Activated T-cell treated with anti-CD3 and anti-CD28 coated beads for 1 hour (primary cell): ENCODE measurements at regions not wholly inside any gene's neighbourhood (a gene's known extent, or its start where the extent isn't known, plus 50 kb on each side); places are given as distances from the start of the nearest gene placed in this dataset.
"Not testable (repeated sequence)": the region's sequence is repeated elsewhere in the genome, so short reads cannot be mapped to it uniquely, and the experiment has no call there.

Experiments
- DNase-seq: peaks from one replicate; pipeline ENCODE4 v3.0.0-alpha.2; 2020; ENCODE audit warnings: low read depth

GRCh38 chr12:131312793-131313545 lies 359.3 kb downstream of the ADGRD1 start:
- no peak for DNase-seq

DNA sequence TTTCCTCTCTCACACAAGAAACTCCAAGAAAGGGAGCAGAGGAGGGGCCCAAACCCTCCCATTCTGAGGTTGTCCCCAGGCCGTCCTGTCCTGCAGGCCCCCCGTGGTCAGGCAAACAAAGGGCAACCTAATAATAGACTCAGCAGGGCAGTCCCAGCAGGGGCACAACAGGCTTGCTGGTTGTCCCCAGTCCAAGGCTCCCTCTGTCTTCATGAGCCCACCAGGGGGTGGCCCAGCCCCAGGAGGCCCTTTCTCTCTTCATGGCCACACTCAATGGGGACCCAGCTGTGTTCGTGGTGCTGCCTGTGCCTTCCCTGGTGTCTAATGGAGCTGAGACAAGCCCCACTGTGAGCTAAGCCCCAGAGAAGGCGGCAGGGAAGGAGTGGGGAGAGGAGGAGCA lies 359.9 kb downstream of the ADGRD1 start:
- DNase-seq = no peak

DNA sequence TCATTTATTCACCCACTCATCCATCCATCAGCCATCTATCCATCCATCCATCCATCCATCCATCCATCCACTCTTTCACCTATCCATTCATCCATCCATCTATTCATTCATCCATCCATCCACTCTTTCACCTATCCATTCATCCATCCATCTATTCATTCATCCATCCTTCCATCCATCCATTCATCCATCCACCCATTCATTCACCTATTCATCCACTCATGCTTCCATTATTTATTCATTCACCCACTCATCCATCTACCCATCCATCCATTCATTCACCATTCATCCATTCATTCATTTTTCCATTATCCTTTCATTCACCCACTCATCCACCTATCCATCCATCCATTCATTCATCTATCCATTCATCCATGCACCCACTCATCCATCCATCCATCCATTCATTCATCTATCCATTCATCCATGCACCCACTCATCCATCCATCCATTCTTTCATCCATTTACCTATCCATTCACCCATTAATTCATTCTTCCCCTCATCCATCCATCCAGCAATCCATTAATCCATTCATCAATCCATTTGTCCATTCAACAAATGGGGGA lies 360.9 kb downstream of the ADGRD1 start:
- no peak for DNase-seq

- no peak for DNase-seq
These were observed 361.9 kb downstream of the ADGRD1 start for GRCh38 chr12:131315601-131316000.

DNA sequence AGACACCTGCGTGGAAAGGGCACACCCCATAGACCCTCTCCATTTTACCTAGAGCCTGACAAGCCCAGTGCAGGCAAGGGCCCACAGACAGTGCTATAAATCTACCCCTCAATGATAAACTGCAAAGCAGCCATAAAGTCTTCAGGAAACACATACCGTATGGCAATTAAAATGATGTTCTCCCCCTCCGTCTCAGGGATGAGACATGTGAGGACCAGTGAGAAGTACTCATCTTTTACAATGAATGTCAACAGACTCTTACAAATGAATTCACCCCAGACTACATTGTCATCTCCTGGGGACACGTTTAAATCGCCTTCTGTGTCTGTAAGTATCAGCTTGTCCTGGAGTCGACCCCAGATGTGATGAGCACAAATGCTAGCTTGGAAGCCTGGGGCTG lies 362.7 kb downstream of the ADGRD1 start:
- DNase-seq = no peak

DNA sequence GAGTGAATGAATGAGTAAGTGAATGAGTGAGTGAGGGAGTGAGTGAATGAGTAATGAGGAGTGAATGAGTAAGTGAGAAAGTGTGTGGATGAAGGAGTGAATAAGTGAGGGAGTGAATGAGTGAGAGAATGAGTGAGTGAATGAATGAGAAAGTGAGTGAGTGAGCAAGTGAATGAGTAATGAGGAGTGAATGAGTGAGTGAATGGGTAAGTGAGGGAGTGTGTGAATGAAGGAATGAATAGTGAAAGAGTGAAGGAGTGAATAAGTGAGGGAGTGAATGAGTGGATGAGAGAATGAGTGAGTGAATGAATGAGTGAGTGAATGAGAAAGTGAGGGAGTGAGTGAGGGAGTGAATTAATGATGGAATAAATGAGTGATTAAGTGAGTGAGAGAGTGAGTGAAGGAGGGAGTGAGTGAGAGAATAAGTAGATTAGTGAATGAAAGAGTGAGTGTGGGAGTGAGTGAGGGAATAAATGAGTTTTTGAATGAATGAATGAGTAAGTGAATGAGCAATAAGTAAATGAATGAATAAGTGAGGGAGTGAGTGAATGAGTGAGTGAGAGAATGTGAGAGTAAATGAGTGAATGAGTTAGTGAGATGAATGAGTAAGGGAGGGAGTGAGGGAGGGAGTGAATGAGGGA lies 364.5 kb downstream of the ADGRD1 start:
- no peak for DNase-seq

GRCh38 chr12:131321988-131322387 lies 368.3 kb downstream of the ADGRD1 start:
- no peak for DNase-seq

GRCh38 chr12:131322460-131322859 lies 368.8 kb downstream of the ADGRD1 start:
- DNase-seq = not testable (repeated sequence)

GRCh38 chr12:131323879-131324278 lies 370.2 kb downstream of the ADGRD1 start:
- DNase-seq = no peak

DNA sequence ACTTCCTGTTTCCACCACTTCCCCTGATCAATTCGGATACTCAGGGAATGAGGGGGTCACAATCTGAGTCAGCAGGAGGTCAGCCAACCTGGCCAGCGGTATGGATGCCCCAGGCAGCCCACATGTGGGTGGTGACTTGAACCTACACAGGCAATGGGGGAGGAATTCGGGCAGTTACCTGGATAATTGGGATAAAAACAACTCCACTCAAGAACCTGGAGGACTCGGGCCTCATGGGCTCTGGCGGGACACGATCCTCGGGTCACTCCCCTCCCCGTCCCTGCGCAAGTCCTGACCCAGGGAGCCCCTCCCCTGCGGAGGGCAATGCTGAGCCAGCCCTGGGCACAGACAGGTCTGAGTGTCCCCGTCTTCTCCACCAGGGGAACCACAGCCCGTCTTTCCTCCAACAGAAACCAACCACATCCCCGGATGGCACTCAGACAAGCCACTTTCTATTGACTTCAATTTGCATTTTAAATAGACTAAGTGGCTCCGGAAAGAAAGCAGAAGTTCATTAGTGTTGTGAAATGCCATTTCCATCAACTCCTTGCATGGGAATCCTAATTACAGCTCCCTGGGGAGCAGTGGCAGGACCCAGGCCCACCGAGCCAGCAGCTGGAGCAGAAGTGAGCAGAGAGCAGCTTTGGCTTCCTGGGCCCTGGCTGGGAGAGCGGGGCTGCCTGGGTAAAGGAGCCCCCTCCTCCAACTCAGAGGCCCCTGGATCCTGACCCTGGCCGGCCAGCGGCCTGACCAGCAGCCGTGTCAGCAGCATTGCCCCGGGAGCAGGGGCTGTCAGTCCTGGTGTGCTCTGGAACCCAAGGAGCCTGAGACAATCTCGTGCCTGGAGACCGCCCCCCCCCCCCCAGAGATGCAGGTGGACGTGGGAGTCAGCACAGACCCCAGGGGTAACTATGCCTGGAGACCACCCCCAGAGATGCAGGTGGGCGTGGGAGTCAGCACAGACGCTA lies 374.1 kb downstream of the ADGRD1 start:
- DNase-seq = no peak

- DNase-seq = not testable (repeated sequence)
These were observed 375.4 kb downstream of the ADGRD1 start for GRCh38 chr12:131328861-131329845.

DNA sequence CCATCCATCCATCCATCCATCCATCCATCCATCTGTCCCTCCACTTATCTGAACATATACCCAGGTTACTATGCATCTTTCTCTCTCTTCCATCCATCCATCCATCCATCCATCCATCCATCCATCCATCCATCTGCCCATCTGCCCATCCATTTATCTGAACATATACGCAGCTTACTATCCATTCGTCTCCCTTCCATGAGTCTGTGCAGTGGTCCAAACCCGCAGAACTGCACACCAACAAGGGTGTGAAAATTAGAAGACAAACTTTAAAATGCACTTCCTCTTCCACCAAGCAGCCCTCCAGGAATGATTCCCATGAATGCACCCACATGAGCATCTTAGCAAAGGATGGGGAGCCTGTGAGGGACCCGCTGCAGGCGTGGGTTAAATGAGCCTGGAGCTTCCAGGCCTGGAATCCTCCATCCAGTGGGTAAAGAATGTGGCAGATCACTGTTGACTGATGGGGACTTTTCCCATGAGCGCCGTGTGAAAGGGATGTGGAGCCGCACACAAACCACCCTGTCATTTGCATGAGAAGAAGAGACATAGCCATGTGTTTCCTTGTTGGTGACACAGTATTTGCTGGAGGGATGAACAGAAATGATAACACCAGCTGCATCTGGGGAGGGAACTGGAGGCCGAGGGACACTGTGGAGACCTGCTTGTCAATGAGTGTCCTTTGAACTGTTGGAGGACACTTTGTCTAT lies 376.6 kb downstream of the ADGRD1 start:
- no peak for DNase-seq

GRCh38 chr12:131331148-131331750 lies 377.5 kb downstream of the ADGRD1 start:
- no peak for DNase-seq

DNA sequence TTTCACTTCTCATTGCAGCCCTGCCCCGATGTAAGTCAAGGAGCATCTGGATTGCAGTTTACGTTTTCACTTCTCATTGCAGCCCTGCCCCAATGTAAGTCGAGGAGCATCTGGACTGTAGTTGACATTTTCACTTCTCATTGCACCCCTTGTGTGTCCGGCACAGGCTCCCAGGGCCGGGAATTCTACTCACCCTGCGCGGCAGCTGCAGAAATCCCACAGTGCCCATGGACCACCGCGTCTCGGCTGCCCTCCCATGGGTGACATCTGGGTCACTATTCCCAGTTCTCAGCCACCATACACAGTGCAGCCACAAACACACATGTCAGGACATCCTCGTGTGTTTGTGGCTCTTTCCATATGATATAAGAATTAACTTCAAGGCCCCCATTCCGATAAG lies 378.5 kb downstream of the ADGRD1 start:
- no peak for DNase-seq

DNA sequence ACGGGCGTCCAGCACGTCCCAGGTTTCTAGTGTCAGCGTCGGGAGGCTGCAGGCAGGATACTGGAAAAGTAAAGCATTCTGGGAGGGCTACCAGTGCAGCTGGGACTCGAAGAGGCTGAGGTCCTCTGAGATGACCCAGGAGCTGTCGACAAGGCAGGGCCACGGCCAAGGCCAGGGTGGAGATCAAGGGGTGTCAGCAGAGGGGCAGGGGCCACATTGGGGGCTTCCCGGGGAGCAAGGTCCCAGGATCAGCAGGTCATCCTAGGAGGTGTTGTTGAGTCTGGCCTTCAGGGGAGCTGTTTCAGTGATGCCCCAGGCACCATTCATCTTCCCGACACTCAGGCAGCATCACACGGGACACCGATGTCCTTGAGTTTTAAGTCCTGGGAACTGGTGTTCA lies 377.8 kb upstream of the SFSWAP start:
- DNase-seq = no peak

- no peak for DNase-seq
These were observed 377.1 kb upstream of the SFSWAP start for GRCh38 chr12:131333621-131334440.

- no peak for DNase-seq
These were observed 376.1 kb upstream of the SFSWAP start for GRCh38 chr12:131334835-131335234.

- no peak for DNase-seq
These were observed 375.4 kb upstream of the SFSWAP start for GRCh38 chr12:131335456-131335855.

DNA sequence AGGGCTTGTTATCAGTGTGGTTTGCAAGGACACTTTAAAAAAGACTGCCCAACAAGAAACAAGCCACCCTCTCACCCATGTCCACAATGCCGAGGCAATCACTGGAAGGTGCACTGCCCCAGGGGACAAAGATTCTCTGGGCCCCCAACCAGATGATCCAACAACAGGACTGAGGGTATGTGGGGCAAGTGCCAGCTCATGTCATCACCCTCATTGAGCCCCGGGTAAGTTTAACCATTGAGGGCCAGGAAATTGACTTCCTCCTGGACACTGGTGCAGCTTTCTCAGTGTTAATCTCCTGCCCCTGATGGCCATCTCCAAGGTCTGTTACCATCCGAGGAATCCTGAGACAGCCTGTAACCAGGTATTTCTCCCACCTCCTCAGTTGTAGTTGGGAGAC lies 373.0 kb upstream of the SFSWAP start:
- not testable (repeated sequence) for DNase-seq
